Sigmoid colon (tissue), 6 donors: ENCODE measurements at regions not wholly inside any gene's neighbourhood (a gene's known extent, or its start where the extent isn't known, plus 50 kb on each side); places are given as distances from the start of the nearest gene placed in this dataset.

Source experiments
- DNase-seq: peaks from one replicate; pipeline ENCODE4 v3.0.0-alpha.2; 2019
- H3K27ac ChIP-seq, 4 donors: fragments of 200-600 bp; sonication (generic); one replicate each; pipeline ENCODE4 v1.5.1; 2016 to 2019; ENCODE audit warnings: mild to moderate bottlenecking in 1 of 4
- H3K27me3 ChIP-seq, 3 donors: fragments of 200-600 bp; sonication (generic); one replicate each; pipeline ENCODE4 v1.5.1; 2019; ENCODE audit warnings: mild to moderate bottlenecking in 1 of 3
- H3K36me3 ChIP-seq, 4 donors: fragments of 200-600 bp; sonication (generic); one replicate each; pipeline ENCODE4 v1.5.1; 2016 to 2019
- H3K4me1 ChIP-seq, 4 donors: fragments of 200-600 bp; sonication (generic); one replicate each; pipeline ENCODE4 v1.5.1; 2017 to 2019
- H3K4me3 ChIP-seq, 4 donors: fragments of 200-600 bp; sonication (generic); one replicate each; pipeline ENCODE4 v1.5.1; 2017 to 2019; ENCODE audit warnings: mild to moderate bottlenecking in 2 of 4, moderate library complexity in 1 of 4
- H3K9me3 ChIP-seq, 4 donors: fragments of 200-600 bp in 3 of 4; sonication (generic) in 3 of 4; one replicate each; pipeline versions ENCODE4 v1.5.1 to v1.6.1; 2013 to 2019
- EP300 ChIP-seq, 4 donors: sonication (generic); formaldehyde crosslinking; IDR thresholded peaks; one replicate each; pipeline ENCODE4 v1.6.1; 2017; ENCODE audit warnings: antibody characterized with exemption in 4 of 4
- POLR2A ChIP-seq, 2 donors: fragments of 450-650 bp; IDR thresholded peaks; one replicate each; pipeline ENCODE4 v1.6.1; 2016; ENCODE audit warnings: antibody characterized with exemption in 2 of 2, mild to moderate bottlenecking in 2 of 2, moderate library complexity in 2 of 2
- POLR2AphosphoS5 ChIP-seq, 4 donors: sonication (generic); formaldehyde crosslinking; IDR thresholded peaks; one replicate each; pipeline ENCODE4 v1.6.1; 2017; ENCODE audit warnings: antibody characterized with exemption in 4 of 4
- WGBS, 2 donors: extraction: QIAGEN DNeasy Blood & Tissue Kit; methylation state at CpG; one replicate each; pipeline ENCODE4 v1.1.7; 2013; 5-methylcytosine and 5-hydroxymethylcytosine counted together
- intact Hi-C: fragments of 100-400 bp; cut with DNase I; formaldehyde crosslinking; loops from one replicate; pipeline ENCODE4 v1.15.1; 2023
- TF ChIP-seq, protein P1 (sequence below), 4 experiments: fragments of 450-650 bp in 3 of 4; fragments of 200-600 bp in 1 of 4; IDR thresholded peaks; one replicate each; pipeline ENCODE4 v1.5.1; 2016 to 2019; ENCODE audit warnings: antibody characterized with exemption in 4 of 4, mild to moderate bottlenecking in 3 of 4, moderate library complexity in 2 of 4
- donor health status: healthy with polysubstance abuse.
- donor health status: healthy.

DNA sequence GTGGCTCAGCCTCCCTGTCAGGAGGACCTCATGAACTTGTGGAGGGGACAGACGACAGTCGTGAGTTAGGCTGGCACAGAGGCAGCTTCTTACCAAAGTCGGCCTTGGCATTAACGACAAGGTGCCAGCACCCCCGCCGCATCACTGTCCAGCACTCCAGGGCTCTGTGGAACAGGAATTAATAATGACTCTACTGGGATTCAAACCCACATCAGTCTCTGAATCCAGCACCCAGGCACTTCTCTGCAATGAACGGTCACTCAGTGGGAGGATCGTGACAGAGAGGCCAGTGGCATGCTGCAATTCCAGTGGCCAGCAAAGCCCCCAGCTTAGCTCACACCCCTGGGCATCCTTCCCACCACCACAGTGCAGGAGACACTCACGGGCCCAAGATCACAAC is 263.3 kb upstream of the ADAMTS16 start:
- no peak for DNase-seq
- no peaks in the 10 kb centered on the region for H3K9me3 ChIP-seq
- H3K27me3 ChIP-seq, result peaks cover 0 to 10% (median 0%) of the 10 kb centered on the region in 3 donors
- no peak overlapping the region for H3K4me3 ChIP-seq
- no peaks in the 10 kb centered on the region for H3K36me3 ChIP-seq
- TF ChIP-seq POLR2A (IDR thresholded peaks at IDR 0.05), result no peak
- no peak for TF ChIP-seq EP300 (IDR thresholded peaks at IDR 0.05)
- TF ChIP-seq POLR2AphosphoS5 (IDR thresholded peaks at IDR 0.05), result no peak
- TF ChIP-seq, protein P1, sequence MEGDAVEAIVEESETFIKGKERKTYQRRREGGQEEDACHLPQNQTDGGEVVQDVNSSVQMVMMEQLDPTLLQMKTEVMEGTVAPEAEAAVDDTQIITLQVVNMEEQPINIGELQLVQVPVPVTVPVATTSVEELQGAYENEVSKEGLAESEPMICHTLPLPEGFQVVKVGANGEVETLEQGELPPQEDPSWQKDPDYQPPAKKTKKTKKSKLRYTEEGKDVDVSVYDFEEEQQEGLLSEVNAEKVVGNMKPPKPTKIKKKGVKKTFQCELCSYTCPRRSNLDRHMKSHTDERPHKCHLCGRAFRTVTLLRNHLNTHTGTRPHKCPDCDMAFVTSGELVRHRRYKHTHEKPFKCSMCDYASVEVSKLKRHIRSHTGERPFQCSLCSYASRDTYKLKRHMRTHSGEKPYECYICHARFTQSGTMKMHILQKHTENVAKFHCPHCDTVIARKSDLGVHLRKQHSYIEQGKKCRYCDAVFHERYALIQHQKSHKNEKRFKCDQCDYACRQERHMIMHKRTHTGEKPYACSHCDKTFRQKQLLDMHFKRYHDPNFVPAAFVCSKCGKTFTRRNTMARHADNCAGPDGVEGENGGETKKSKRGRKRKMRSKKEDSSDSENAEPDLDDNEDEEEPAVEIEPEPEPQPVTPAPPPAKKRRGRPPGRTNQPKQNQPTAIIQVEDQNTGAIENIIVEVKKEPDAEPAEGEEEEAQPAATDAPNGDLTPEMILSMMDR (IDR thresholded peaks at IDR 0.05), result no peak
- intact Hi-C loops, result loop anchor here (5.0 kb wide), 1 partner anchor 265 kb away; the partner anchor contains the start of gene ADAMTS16
- WGBS, 2 donors, result 83 to 90% methylated on average over 9 of the region's 9 CpGs
- no peak overlapping the region for H3K27ac ChIP-seq
- H3K4me1 ChIP-seq, result peaks cover 0 to 6% (median 0%) of the 10 kb centered on the region in 4 donors

GRCh38 chr5:4877579-4877978 is 262.6 kb upstream of the ADAMTS16 start:
- H3K4me3 ChIP-seq, result no peak overlapping the region
- TF ChIP-seq POLR2A (IDR thresholded peaks at IDR 0.05) (no peak), POLR2AphosphoS5 (IDR thresholded peaks at IDR 0.05) (no peak), EP300 (IDR thresholded peaks at IDR 0.05) (no peak)
- TF ChIP-seq, protein P1 (IDR thresholded peaks at IDR 0.05), result no peak
- DNase-seq, result no peak
- no peaks in the 10 kb centered on the region for H3K36me3 ChIP-seq
- no peak overlapping the region for H3K27ac ChIP-seq
- no peaks in the 10 kb centered on the region for H3K9me3 ChIP-seq
- H3K4me1 ChIP-seq, result peaks cover 0 to 6% (median 0%) of the 10 kb centered on the region in 4 donors
- intact Hi-C loops, result loop anchor here (5.0 kb wide), 1 partner anchor 265 kb away; the partner anchor contains the start of gene ADAMTS16
- H3K27me3 ChIP-seq, result peaks cover 0 to 10% (median 0%) of the 10 kb centered on the region in 3 donors
- WGBS, 2 donors, result 74 to 80% methylated on average over 6 of the region's 6 CpGs

DNA sequence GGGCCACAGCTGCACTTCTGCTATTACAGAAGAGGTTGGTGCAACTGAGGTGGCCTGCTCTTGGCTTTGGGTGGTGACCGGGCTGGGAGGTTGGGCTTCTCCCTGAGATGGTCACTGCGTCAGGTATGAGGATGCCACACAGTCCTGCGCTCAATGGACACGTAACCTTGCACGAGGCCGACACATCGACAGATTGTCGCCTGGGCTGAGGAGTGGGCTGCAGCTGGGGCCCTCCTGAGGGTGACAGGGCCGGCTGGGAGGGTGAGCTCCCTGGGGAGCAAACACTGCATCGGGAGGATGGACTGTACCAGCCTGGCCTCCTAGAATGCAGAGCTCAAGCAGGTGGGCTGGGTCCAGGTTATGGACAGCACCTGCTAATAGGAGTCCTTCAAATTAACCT is 261.1 kb upstream of the ADAMTS16 start:
- 90 to 91% methylated on average over 10 of the region's 10 CpGs for WGBS, 2 donors
- H3K4me1 ChIP-seq, result peaks cover 0 to 6% (median 0%) of the 10 kb centered on the region in 4 donors
- H3K27me3 ChIP-seq, result peaks cover 0 to 9% (median 0%) of the 10 kb centered on the region in 3 donors
- no peak for DNase-seq
- no peak overlapping the region for H3K4me3 ChIP-seq
- H3K9me3 ChIP-seq, result no peaks in the 10 kb centered on the region
- intact Hi-C loops, result loop anchor here (1.0 to 5.0 kb wide), 2 partner anchors 63 to 263 kb away; partner anchors contain the start of gene ADAMTS16
- TF ChIP-seq POLR2A (IDR thresholded peaks at IDR 0.05) (no peak), POLR2AphosphoS5 (IDR thresholded peaks at IDR 0.05) (no peak), EP300 (IDR thresholded peaks at IDR 0.05) (no peak)
- TF ChIP-seq, protein P1 (IDR thresholded peaks at IDR 0.05), result no peak
- H3K36me3 ChIP-seq, result no peaks in the 10 kb centered on the region
- H3K27ac ChIP-seq, result no peak overlapping the region

GRCh38 chr5:4879693-4880303 is 260.3 kb upstream of the ADAMTS16 start:
- intact Hi-C loops, result loop anchor here (1.0 to 5.0 kb wide), 2 partner anchors 63 to 263 kb away; partner anchors contain the start of gene ADAMTS16
- no peaks in the 10 kb centered on the region for H3K36me3 ChIP-seq
- H3K27ac ChIP-seq, result no peak overlapping the region
- H3K9me3 ChIP-seq, result no peaks in the 10 kb centered on the region
- peaks cover 0 to 2% (median 0%) of the 10 kb centered on the region in 3 donors for H3K27me3 ChIP-seq
- no peak overlapping the region for H3K4me3 ChIP-seq
- WGBS, 2 donors, result 51% methylated on average over 15 of the region's 15 CpGs
- peaks cover 0 to 6% (median 0%) of the 10 kb centered on the region in 4 donors for H3K4me1 ChIP-seq
- TF ChIP-seq POLR2AphosphoS5 (IDR thresholded peaks at IDR 0.05), result peak in 2 of 4 donors; percentile 46 to 56
- TF ChIP-seq, protein P1 (IDR thresholded peaks at IDR 0.05), result peak; percentile 90 to 98 (median 94)
- no peak for TF ChIP-seq EP300 (IDR thresholded peaks at IDR 0.05)
- DNase-seq, result peak; percentile 92
